GM10248 (cell line): ENCODE measurements at regions not wholly inside any gene's neighbourhood (a gene's known extent, or its start where the extent isn't known, plus 50 kb on each side); places are given as distances from the start of the nearest gene placed in this dataset.

Experiments
- CTCF ChIA-PET: fragments of 300-600 bp; sonication (Branson Sonifier 250); formaldehyde crosslinking; extraction: SDS; loops from one replicate; lab custom pipeline; 2021; ENCODE audit warnings: antibody characterized with exemption; lab: Yijun Ruan, JAX
- POLR2A ChIA-PET: fragments of 350-650 bp; sonication (Branson Sonifier 250); formaldehyde crosslinking; extraction: SDS; loops from one replicate; lab custom pipeline; 2020; ENCODE audit warnings: antibody characterized with exemption; lab: Yijun Ruan, JAX
- DNase-seq: peaks from one replicate; pipeline ENCODE4 v3.0.0; 2012; ENCODE audit errors: extremely low spot score
- CTCF ChIP-seq: IDR thresholded peaks from 2 replicates; pipeline ENCODE4 v1.5.1; 2012; ENCODE audit warnings: mild to moderate bottlenecking, low read depth; ENCODE audit errors: extremely low read depth, missing control alignments, control extremely low read depth

GRCh38 chr7:42348071-42348470, 111.1 kb upstream of the GLI3 start:
- CTCF ChIA-PET = no interaction called here
- no peak for DNase-seq
- TF ChIP-seq CTCF = no peak
- POLR2A ChIA-PET = no interaction called here

GRCh38 chr7:42347616-42348015, 110.6 kb upstream of the GLI3 start:
- DNase-seq = no peak
- ChIA-PET CTCF (no interaction called here), POLR2A (no interaction called here)
- TF ChIP-seq CTCF = no peak

GRCh38 chr7:42345478-42346299, 108.7 kb upstream of the GLI3 start:
- no peak for DNase-seq
- no peak for TF ChIP-seq CTCF
- ChIA-PET CTCF (no interaction called here), POLR2A (no interaction called here)

- ChIA-PET CTCF (no interaction called here), POLR2A (no interaction called here)
- no peak for DNase-seq
- TF ChIP-seq CTCF = no peak
Measured at GRCh38 chr7:42344198-42344755, 107.3 kb upstream of the GLI3 start.

- CTCF ChIA-PET = no interaction called here
- POLR2A ChIA-PET = no interaction called here
- no peak for DNase-seq
- no peak for TF ChIP-seq CTCF
Measured at GRCh38 chr7:42342381-42342780, 105.4 kb upstream of the GLI3 start.

- no peak for TF ChIP-seq CTCF
- CTCF ChIA-PET = no interaction called here
- POLR2A ChIA-PET = no interaction called here
- DNase-seq = no peak
Measured at GRCh38 chr7:42340436-42340835, 103.4 kb upstream of the GLI3 start.
